WERI-Rb-1 (cell line): ENCODE measurements at regions not wholly inside any gene's neighbourhood (a gene's known extent, or its start where the extent isn't known, plus 50 kb on each side); places are given as distances from the start of the nearest gene placed in this dataset.

ENCODE experiments used
- DNase-seq: peaks from one replicate; pipeline ENCODE4 v3.0.0-alpha.2; 2020
- H3K27ac ChIP-seq: fragments of 250-450 bp; sonication (Bioruptor Pico); 2 replicates; pipeline ENCODE4 v1.5.1; 2020; ENCODE audit warnings: mild to moderate bottlenecking, moderate library complexity
- H3K27me3 ChIP-seq: fragments of 250-450 bp; sonication (Bioruptor Pico); 2 replicates; pipeline ENCODE4 v1.5.1; 2021; ENCODE audit warnings: mild to moderate bottlenecking, low read depth, moderate library complexity; ENCODE audit not compliant: insufficient read depth, severe bottlenecking
- H3K36me3 ChIP-seq: fragments of 250-450 bp; sonication (Bioruptor Pico); 2 replicates; pipeline ENCODE4 v1.5.1; 2020; ENCODE audit warnings: mild to moderate bottlenecking, moderate library complexity
- H3K4me3 ChIP-seq: 2 replicates; pipeline ENCODE4 v1.5.1; 2011; ENCODE audit warnings: low read depth, mild to moderate bottlenecking, control low read depth, low read length
- H3K9me3 ChIP-seq: fragments of 250-450 bp; sonication (Bioruptor Pico); 2 replicates; pipeline ENCODE4 v1.5.1; 2021; ENCODE audit warnings: mild to moderate bottlenecking, moderate library complexity; ENCODE audit not compliant: severe bottlenecking
- TF ChIP-seq, protein P1 (sequence below): IDR thresholded peaks from 2 replicates; pipeline ENCODE4 v1.5.1; 2011; ENCODE audit warnings: low read depth, mild to moderate bottlenecking, control low read depth, inconsistent platforms, low read length

DNA sequence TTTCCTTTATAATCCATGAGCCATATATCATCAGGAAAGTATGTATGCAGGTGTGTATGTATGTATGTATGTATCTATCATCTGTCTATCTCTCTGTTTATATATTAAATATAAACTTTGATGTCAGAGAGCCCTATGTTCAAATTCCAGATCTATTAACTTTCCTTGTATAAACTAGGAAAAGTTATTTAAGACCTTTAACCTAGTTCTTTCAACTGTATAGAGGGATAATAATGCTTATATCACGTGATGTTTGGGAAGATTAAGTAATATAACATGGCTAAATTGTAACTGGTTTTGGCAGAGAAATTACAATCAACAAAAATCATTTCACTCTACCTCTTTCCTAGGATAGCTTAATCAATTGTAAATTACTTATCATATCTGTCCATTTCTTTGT is 628.3 kb upstream of the IGFBP3 start:
- Histone ChIP-seq H3K36me3 (no peaks in the 10 kb centered on the region), H3K4me3 (no peak overlapping the region), H3K27me3 (no peaks in the 10 kb centered on the region), H3K27ac (no peak overlapping the region), H3K9me3 (no peaks in the 10 kb centered on the region)
- no peak for DNase-seq
- TF ChIP-seq, protein P1, sequence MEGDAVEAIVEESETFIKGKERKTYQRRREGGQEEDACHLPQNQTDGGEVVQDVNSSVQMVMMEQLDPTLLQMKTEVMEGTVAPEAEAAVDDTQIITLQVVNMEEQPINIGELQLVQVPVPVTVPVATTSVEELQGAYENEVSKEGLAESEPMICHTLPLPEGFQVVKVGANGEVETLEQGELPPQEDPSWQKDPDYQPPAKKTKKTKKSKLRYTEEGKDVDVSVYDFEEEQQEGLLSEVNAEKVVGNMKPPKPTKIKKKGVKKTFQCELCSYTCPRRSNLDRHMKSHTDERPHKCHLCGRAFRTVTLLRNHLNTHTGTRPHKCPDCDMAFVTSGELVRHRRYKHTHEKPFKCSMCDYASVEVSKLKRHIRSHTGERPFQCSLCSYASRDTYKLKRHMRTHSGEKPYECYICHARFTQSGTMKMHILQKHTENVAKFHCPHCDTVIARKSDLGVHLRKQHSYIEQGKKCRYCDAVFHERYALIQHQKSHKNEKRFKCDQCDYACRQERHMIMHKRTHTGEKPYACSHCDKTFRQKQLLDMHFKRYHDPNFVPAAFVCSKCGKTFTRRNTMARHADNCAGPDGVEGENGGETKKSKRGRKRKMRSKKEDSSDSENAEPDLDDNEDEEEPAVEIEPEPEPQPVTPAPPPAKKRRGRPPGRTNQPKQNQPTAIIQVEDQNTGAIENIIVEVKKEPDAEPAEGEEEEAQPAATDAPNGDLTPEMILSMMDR: no peak

DNA sequence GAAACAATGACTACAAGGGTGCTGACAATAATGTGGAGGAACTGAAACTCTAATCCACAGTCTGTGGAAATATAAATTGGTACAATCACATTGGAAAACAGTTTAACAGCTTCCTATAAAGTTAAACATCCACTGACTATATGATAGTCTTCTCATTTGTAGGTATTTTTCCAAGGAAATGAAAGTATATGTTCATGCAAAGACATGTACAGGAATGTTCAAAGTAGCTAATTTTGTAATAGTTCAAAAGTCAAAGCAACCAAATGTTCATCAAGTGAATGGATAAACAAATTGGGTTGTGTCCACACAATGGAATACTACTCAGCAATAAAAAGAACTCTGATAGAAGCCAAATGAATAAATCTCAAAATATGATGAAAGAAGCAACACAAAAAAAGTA is 626.0 kb upstream of the IGFBP3 start:
- Histone ChIP-seq H3K27ac (no peak overlapping the region), H3K4me3 (no peak overlapping the region), H3K9me3 (no peaks in the 10 kb centered on the region), H3K36me3 (no peaks in the 10 kb centered on the region), H3K27me3 (no peaks in the 10 kb centered on the region)
- TF ChIP-seq, protein P1: no peak
- no peak for DNase-seq

DNA sequence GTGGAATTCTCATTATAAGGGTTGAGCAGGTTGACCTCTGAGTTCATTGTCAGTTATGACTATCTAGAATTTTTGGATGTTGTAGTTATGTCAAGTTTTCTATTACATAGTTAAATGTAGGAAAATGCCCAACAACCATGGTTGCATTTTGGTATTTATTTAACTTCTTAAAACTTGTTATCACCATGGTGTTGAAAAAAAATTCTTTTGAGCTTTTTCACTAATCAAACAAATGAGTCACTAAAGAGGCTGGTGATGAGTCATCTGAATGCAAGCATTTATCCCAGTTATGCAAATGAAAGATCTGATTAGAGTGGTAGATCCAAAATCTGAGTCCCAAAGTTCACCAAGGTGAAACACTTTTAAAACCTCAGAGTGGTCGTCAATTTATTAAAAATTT is 624.7 kb upstream of the IGFBP3 start:
- DNase-seq: no peak
- TF ChIP-seq, protein P1: no peak
- H3K27ac ChIP-seq: no peak overlapping the region

DNA sequence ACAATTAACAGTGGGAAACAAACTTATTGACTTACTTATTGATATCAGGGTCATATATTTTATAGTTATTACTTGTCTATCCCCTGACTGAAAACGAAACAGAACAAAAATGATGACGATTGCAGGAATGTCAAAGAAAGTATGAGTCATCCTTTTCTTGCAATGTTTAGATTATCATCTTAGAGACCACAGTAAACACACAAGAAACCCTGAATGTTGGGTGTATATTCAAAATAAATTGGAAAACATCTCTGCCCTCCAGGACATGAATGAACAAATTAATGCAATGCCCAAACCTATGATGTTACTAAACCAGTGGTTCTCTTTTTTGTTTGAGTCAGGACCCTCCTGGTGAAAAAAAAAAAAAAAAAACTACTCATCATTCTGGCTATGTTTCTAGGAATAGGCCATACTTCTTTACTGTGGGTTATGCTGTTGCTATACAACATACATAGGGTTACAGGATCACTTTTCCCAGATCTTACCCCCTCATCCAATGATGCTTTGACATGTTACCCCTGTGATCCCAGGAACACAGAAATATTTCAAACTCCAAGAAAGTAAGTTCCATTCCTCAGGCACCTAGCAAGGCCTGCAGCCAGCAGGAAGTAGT is 623.4 kb upstream of the IGFBP3 start:
- TF ChIP-seq, protein P1: no peak

More for the DNA sequence above, 624.7 kb upstream of the IGFBP3 start:
- H3K4me3 ChIP-seq: no peak overlapping the region
- no peaks in the 10 kb centered on the region for H3K27me3 ChIP-seq
- no peaks in the 10 kb centered on the region for H3K36me3 ChIP-seq
- H3K9me3 ChIP-seq: no peaks in the 10 kb centered on the region

DNA sequence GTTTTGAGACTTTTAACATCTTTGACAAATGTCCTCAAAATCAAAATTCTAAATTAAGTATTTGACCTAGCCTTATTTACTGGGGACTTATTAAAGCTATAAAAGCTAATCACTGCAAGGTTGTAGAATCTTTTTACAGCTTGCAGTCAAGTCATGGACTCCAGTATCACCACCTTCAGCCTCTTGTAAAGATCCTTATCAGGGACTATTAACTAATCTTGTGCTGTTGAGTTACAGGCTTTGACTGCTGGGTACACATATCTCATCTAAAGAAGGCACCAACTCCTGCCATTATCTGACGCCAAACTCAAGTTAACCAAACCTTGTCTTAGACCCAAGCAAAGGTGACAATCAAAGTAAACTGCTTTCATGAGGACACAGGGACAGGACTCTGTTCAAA is 621.0 kb upstream of the IGFBP3 start:
- Histone ChIP-seq H3K4me3 (no peak overlapping the region), H3K27me3 (no peaks in the 10 kb centered on the region), H3K9me3 (no peaks in the 10 kb centered on the region), H3K27ac (no peak overlapping the region), H3K36me3 (no peaks in the 10 kb centered on the region)
- TF ChIP-seq, protein P1: no peak
- DNase-seq: no peak

More for the DNA sequence above, 623.4 kb upstream of the IGFBP3 start:
- no peaks in the 10 kb centered on the region for H3K36me3 ChIP-seq
- no peaks in the 10 kb centered on the region for H3K9me3 ChIP-seq
- no peak overlapping the region for H3K27ac ChIP-seq
- DNase-seq: no peak
- no peaks in the 10 kb centered on the region for H3K27me3 ChIP-seq
- no peak overlapping the region for H3K4me3 ChIP-seq

DNA sequence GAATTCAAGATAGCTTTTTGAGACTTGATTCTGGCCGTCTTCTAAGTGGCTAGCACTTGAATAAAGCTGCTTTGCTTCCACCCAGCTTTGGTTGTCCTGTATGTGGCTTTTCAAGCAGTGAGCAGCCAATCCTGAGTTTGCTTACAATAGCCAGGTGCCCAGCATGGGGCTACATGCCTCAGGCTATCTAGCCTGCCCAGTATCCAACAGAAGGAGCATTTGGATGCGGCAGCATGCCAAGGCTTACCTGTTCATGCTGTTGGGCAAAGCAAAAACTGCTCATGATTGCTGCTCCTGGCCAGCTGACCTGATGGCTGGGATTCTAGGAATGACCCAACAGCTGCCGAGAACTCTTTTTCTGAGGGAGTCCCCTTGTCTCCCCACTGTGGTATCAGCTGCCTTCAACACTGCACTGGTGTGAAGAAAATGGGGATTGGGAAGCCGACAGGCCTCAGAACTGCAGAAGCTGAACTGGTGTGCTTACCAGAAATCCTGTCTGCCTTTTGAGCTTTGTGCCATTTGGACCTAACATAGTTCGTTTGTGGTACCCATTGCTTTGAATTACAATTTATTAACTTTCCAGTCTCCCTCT is 618.9 kb upstream of the IGFBP3 start:
- Histone ChIP-seq H3K36me3 (no peaks in the 10 kb centered on the region), H3K27ac (no peak overlapping the region), H3K27me3 (no peaks in the 10 kb centered on the region), H3K4me3 (no peak overlapping the region), H3K9me3 (no peaks in the 10 kb centered on the region)
- TF ChIP-seq, protein P1: no peak
- no peak for DNase-seq
